ENCODE measurements at regions not wholly inside any gene's neighbourhood (a gene's known extent, or its start where the extent isn't known, plus 50 kb on each side); places are given as distances from the start of the nearest gene placed in this dataset.
"Not testable (repeated sequence)": the region's sequence is repeated elsewhere in the genome, so short reads cannot be mapped to it uniquely, and the experiment has no call there.

GRCh38 chr9:63379864-63380263 lies 1905.1 kb downstream of the FOXD4L5 start:
- H3K27ac ChIP-seq (ENCODE audit: low read depth, low read length); H2BK120ac ChIP-seq (replicated peaks; ENCODE audit: low read depth, low read length); H3K4me3 ChIP-seq (ENCODE audit: extremely low read depth in 1 of 4, insufficient read depth in 2 of 4, low read depth in 3 of 4, low read length in 4 of 4); H3K36me3 ChIP-seq (ENCODE audit: control insufficient read depth in 2 of 4, insufficient read depth in 4 of 4, low read length in 3 of 4); H3K18ac ChIP-seq (ENCODE audit: extremely low read depth, low read length); H3K9me3 ChIP-seq (ENCODE audit: insufficient read depth in 2 of 2, low read depth in 1 of 2, low read length in 1 of 2); H4K20me1 ChIP-seq (replicated peaks in 1 of 2; ENCODE audit: control insufficient read depth in 1 of 2, insufficient read depth in 2 of 2, low read length in 2 of 2); H3K4ac ChIP-seq (replicated peaks; ENCODE audit: insufficient read length, low read depth, low read length); H3K79me2 ChIP-seq (ENCODE audit: control insufficient read depth in 1 of 2, insufficient read depth in 2 of 2, low read length in 2 of 2); H3K27me3 ChIP-seq (replicated peaks in 1 of 4; ENCODE audit: control insufficient read depth in 3 of 4, extremely low read depth in 1 of 4, insufficient read depth in 3 of 4, low read length in 3 of 4); H2BK5ac ChIP-seq (ENCODE audit: low read depth, low read length); H3K23me2 ChIP-seq (ENCODE audit: low read depth, low read length); H2AK5ac ChIP-seq (ENCODE audit: low read depth, low read length); H2BK15ac ChIP-seq (ENCODE audit: low read length); H3K9ac ChIP-seq (replicated peaks in 1 of 4; ENCODE audit: extremely low read depth in 1 of 4, low read depth in 3 of 4, low read length in 3 of 4); H4K5ac ChIP-seq (ENCODE audit: insufficient read length, low read depth, low read length); H3K4me2 ChIP-seq (ENCODE audit: insufficient read depth in 1 of 2, low read depth in 2 of 2, low read length in 2 of 2); H3K79me1 ChIP-seq (ENCODE audit: low read depth, low read length); H4K91ac ChIP-seq (replicated peaks; ENCODE audit: insufficient read length, low read length); H2BK12ac ChIP-seq (ENCODE audit: low read depth, low read length); CTCF ChIA-PET (ENCODE audit: partially characterized antibody); H3K56ac ChIP-seq (replicated peaks; ENCODE audit: insufficient read length, low read depth, low read length); H2AFZ ChIP-seq (ENCODE audit: low read length); FAIRE-seq; POLR2A ChIA-PET (ENCODE audit: partially characterized antibody); H3K4me1 ChIP-seq (replicated peaks in 1 of 4; ENCODE audit: control insufficient read depth in 3 of 4, insufficient read depth in 4 of 4, low read length in 3 of 4); H3K23ac ChIP-seq (ENCODE audit: insufficient read length); H3K14ac ChIP-seq (ENCODE audit: insufficient read length); H2BK20ac ChIP-seq (ENCODE audit: low read length); H4K8ac ChIP-seq (ENCODE audit: extremely low read depth, insufficient read depth, low read length): not testable (repeated sequence)
- DNase-seq (ENCODE audit: low read depth in 1 of 2, low spot score in 2 of 2) = peak in 1 of 2 experiments; percentile 49
- WGBS, 2 experiments (ENCODE audit: extremely low coverage in 1 of 2, insufficient coverage in 1 of 2, insufficient read length in 1 of 2, insufficient replicate concordance in 2 of 2, low coverage in 1 of 2, low lambda C conversion rate in 2 of 2, missing lambda C conversion rate in 1 of 2) = 81% methylated on average over 11 of the region's 12 CpGs; no CpG with 5 or more reads in 1 of the 2 experiments

- H3K4ac ChIP-seq (replicated peaks; ENCODE audit: insufficient read length, low read depth, low read length); H3K56ac ChIP-seq (replicated peaks; ENCODE audit: insufficient read length, low read depth, low read length); H4K8ac ChIP-seq (ENCODE audit: extremely low read depth, insufficient read depth, low read length); H3K18ac ChIP-seq (ENCODE audit: extremely low read depth, low read length); H2BK12ac ChIP-seq (ENCODE audit: low read depth, low read length); H3K14ac ChIP-seq (ENCODE audit: insufficient read length); H4K20me1 ChIP-seq (replicated peaks in 1 of 2; ENCODE audit: control insufficient read depth in 1 of 2, insufficient read depth in 2 of 2, low read length in 2 of 2); H3K36me3 ChIP-seq (ENCODE audit: control insufficient read depth in 2 of 4, insufficient read depth in 4 of 4, low read length in 3 of 4); H2AK5ac ChIP-seq (ENCODE audit: low read depth, low read length); H3K23ac ChIP-seq (ENCODE audit: insufficient read length); H3K27me3 ChIP-seq (replicated peaks in 1 of 4; ENCODE audit: control insufficient read depth in 3 of 4, extremely low read depth in 1 of 4, insufficient read depth in 3 of 4, low read length in 3 of 4); H3K9me3 ChIP-seq (ENCODE audit: insufficient read depth in 2 of 2, low read depth in 1 of 2, low read length in 1 of 2); H3K27ac ChIP-seq (ENCODE audit: low read depth, low read length); CTCF ChIA-PET (ENCODE audit: partially characterized antibody); H4K91ac ChIP-seq (replicated peaks; ENCODE audit: insufficient read length, low read length); H3K4me2 ChIP-seq (ENCODE audit: insufficient read depth in 1 of 2, low read depth in 2 of 2, low read length in 2 of 2); DNase-seq (ENCODE audit: low read depth in 1 of 2, low spot score in 2 of 2); H3K79me1 ChIP-seq (ENCODE audit: low read depth, low read length); H3K9ac ChIP-seq (replicated peaks in 1 of 4; ENCODE audit: extremely low read depth in 1 of 4, low read depth in 3 of 4, low read length in 3 of 4); H4K5ac ChIP-seq (ENCODE audit: insufficient read length, low read depth, low read length); H3K4me3 ChIP-seq (ENCODE audit: extremely low read depth in 1 of 4, insufficient read depth in 2 of 4, low read depth in 3 of 4, low read length in 4 of 4); H3K4me1 ChIP-seq (replicated peaks in 1 of 4; ENCODE audit: control insufficient read depth in 3 of 4, insufficient read depth in 4 of 4, low read length in 3 of 4); H3K23me2 ChIP-seq (ENCODE audit: low read depth, low read length); H2AFZ ChIP-seq (ENCODE audit: low read length); H3K79me2 ChIP-seq (ENCODE audit: control insufficient read depth in 1 of 2, insufficient read depth in 2 of 2, low read length in 2 of 2); FAIRE-seq; H2BK15ac ChIP-seq (ENCODE audit: low read length); H2BK120ac ChIP-seq (replicated peaks; ENCODE audit: low read depth, low read length); H2BK5ac ChIP-seq (ENCODE audit: low read depth, low read length); H2BK20ac ChIP-seq (ENCODE audit: low read length); POLR2A ChIA-PET (ENCODE audit: partially characterized antibody): not testable (repeated sequence)
- WGBS, 2 experiments (ENCODE audit: extremely low coverage in 1 of 2, insufficient coverage in 1 of 2, insufficient read length in 1 of 2, insufficient replicate concordance in 2 of 2, low coverage in 1 of 2, low lambda C conversion rate in 2 of 2, missing lambda C conversion rate in 1 of 2) = 88% methylated on average over 2 of the region's 4 CpGs; no CpG with 5 or more reads in 1 of the 2 experiments
Observed at GRCh38 chr9:63354219-63354618, 1930.8 kb downstream of the FOXD4L5 start.

Measured in H1 (cell line).